WTC11 (cell line): ENCODE measurements at regions not wholly inside any gene's neighbourhood (a gene's known extent, or its start where the extent isn't known, plus 50 kb on each side); places are given as distances from the start of the nearest gene placed in this dataset.
A peak's percentile ranks its signal among the peaks of the same experiment; 100 is the strongest.

Source experiments
- ATAC-seq: fragments of 200-7000 bp; cut with Tn5 transposase; 2 replicates; pipeline ENCODE4 v1.10.0; 2021; ENCODE audit warnings: mild to moderate bottlenecking, moderate library complexity
- CTCF ChIA-PET: fragments of 300-600 bp; sonication (Branson Sonifier 250); formaldehyde crosslinking; loops from one replicate; lab custom pipeline; 2021; ENCODE audit warnings: antibody characterized with exemption; lab: Charles Lee
- POLR2A ChIA-PET: fragments of 350-600 bp; sonication (Branson Sonifier 250); formaldehyde crosslinking; loops from one replicate; lab custom pipeline; 2021; ENCODE audit warnings: antibody characterized with exemption; lab: Charles Lee
- DNase-seq: peaks from one replicate; pipeline ENCODE4 v3.0.0; 2021; ENCODE audit warnings: low spot score
- H3K27ac Mint-ChIP-seq: 2 replicates; pipeline ENCODE4 v1.8.0; 2021; ENCODE audit warnings: mixed read lengths
- H3K27me3 Mint-ChIP-seq: 2 replicates; pipeline ENCODE4 v1.8.0; 2021; ENCODE audit warnings: low read depth, mild to moderate bottlenecking, moderate library complexity, mixed read lengths
- H3K36me3 Mint-ChIP-seq: 2 replicates; pipeline ENCODE4 v1.8.0; 2021; ENCODE audit warnings: mixed read lengths
- H3K4me1 Mint-ChIP-seq: 2 replicates; pipeline ENCODE4 v1.8.0; 2022; ENCODE audit warnings: mixed read lengths
- H3K4me3 Mint-ChIP-seq: 2 replicates; pipeline ENCODE4 v1.8.0; 2021; ENCODE audit warnings: mild to moderate bottlenecking, moderate library complexity, mixed read lengths
- H3K9me3 Mint-ChIP-seq: 2 replicates; pipeline ENCODE4 v1.8.0; 2021; ENCODE audit warnings: mixed read lengths
- CBFB ChIP-seq: sonication (generic); formaldehyde crosslinking; IDR thresholded peaks from 2 replicates; pipeline ENCODE4 v1.8.1; 2022; ENCODE audit warnings: mild to moderate bottlenecking, low read depth, missing genetic modification reagents
- EMX1 ChIP-seq: fragments of 250-450 bp; sonication (Bioruptor Pico); IDR thresholded peaks from 2 replicates; pipeline ENCODE4 v1.8.0; 2021; ENCODE audit warnings: mild to moderate bottlenecking
- NR1H2 ChIP-seq: sonication (generic); formaldehyde crosslinking; IDR thresholded peaks from 2 replicates; pipeline ENCODE4 v1.9.0; 2021; ENCODE audit warnings: mild to moderate bottlenecking, moderate library complexity, missing genetic modification reagents
- RORB ChIP-seq: fragments of 250-450 bp; sonication (Bioruptor Pico); IDR thresholded peaks from 2 replicates; pipeline ENCODE4 v1.9.0; 2021; ENCODE audit warnings: mild to moderate bottlenecking
- TEAD1 ChIP-seq: sonication (generic); formaldehyde crosslinking; IDR thresholded peaks from 2 replicates; pipeline ENCODE4 v1.8.0; 2022; ENCODE audit warnings: mild to moderate bottlenecking, missing genetic modification reagents
- TEAD4 ChIP-seq: sonication (generic); formaldehyde crosslinking; IDR thresholded peaks from 2 replicates; pipeline ENCODE4 v1.8.0; 2022; ENCODE audit warnings: mild to moderate bottlenecking, missing genetic modification reagents
- ZNF121 ChIP-seq: sonication (generic); formaldehyde crosslinking; IDR thresholded peaks from 2 replicates; pipeline ENCODE4 v1.8.0; 2023; ENCODE audit warnings: missing genetic modification reagents
- ZNF219 ChIP-seq: sonication (generic); formaldehyde crosslinking; IDR thresholded peaks from 2 replicates; pipeline ENCODE4 v1.8.0; 2023; ENCODE audit warnings: missing genetic modification reagents, mild to moderate bottlenecking, borderline replicate concordance
- TF ChIP-seq, protein P1 (sequence below): sonication (generic); formaldehyde crosslinking; IDR thresholded peaks from 2 replicates; pipeline ENCODE4 v1.8.1; 2023; ENCODE audit warnings: mild to moderate bottlenecking, missing genetic modification reagents, borderline replicate concordance
- TF ChIP-seq, protein P2 (sequence below): sonication (generic); formaldehyde crosslinking; IDR thresholded peaks from 2 replicates; pipeline ENCODE4 v1.8.0; 2023; ENCODE audit warnings: missing genetic modification reagents
- TF ChIP-seq, protein P3 (sequence below): sonication (generic); formaldehyde crosslinking; IDR thresholded peaks from 2 replicates; pipeline ENCODE4 v1.8.1; 2022; ENCODE audit warnings: mild to moderate bottlenecking, missing genetic modification reagents, moderate library complexity, borderline replicate concordance
- TF ChIP-seq, protein P4 (sequence below): sonication (generic); formaldehyde crosslinking; IDR thresholded peaks from 2 replicates; pipeline ENCODE4 v1.8.1; 2023; ENCODE audit warnings: mild to moderate bottlenecking, missing genetic modification reagents, moderate library complexity
- TF ChIP-seq, protein P5 (sequence below): sonication (generic); formaldehyde crosslinking; IDR thresholded peaks from 2 replicates; pipeline ENCODE4 v1.8.1; 2023; ENCODE audit warnings: mild to moderate bottlenecking, missing genetic modification reagents, moderate library complexity
- TF ChIP-seq, protein P6 (sequence below): sonication (generic); formaldehyde crosslinking; IDR thresholded peaks from 2 replicates; pipeline ENCODE4 v1.8.1; 2023; ENCODE audit warnings: mild to moderate bottlenecking, moderate library complexity, missing genetic modification reagents
- TF ChIP-seq, protein P7 (sequence below): sonication (generic); formaldehyde crosslinking; conservative IDR thresholded peaks from 2 replicates; pipeline ENCODE4 v1.8.1; 2023; ENCODE audit warnings: mild to moderate bottlenecking, low read depth, missing genetic modification reagents, moderate library complexity
- TF ChIP-seq, protein P8 (sequence below): sonication (generic); formaldehyde crosslinking; IDR thresholded peaks from 2 replicates; pipeline ENCODE4 v1.8.0; 2022; ENCODE audit warnings: mild to moderate bottlenecking, missing genetic modification reagents
- TF ChIP-seq, protein P9 (sequence below): sonication (generic); formaldehyde crosslinking; IDR thresholded peaks from 2 replicates; pipeline ENCODE4 v1.8.1; 2022; ENCODE audit warnings: low read depth, missing genetic modification reagents, borderline replicate concordance

DNA sequence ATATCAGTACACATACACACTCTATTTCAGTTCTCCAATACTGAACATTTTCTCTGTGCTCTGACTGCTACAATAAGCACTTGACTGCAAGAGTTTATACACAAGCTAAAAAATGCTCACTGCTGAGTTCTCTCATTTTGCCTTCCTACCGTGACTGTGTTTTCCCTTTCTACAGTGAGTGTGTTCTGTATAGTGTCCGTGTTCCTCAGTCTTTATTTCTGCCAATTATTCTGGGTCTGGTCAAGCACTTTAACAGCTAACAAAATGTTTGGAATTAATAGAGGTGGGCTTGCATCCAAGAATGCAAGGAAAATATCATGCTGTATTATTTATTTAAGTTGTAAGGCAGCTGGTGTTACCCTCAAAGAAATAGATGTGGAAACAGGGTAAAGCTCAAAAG is 217.0 kb upstream of the NREP start:
- Mint-ChIP-seq H3K4me3 (no peak overlapping the region), H3K9me3 (no peaks in the 10 kb centered on the region), H3K36me3 (no peaks in the 10 kb centered on the region), H3K27ac (no peak overlapping the region), H3K27me3 (no peaks in the 10 kb centered on the region), H3K4me1 (no peaks in the 10 kb centered on the region)
- ChIA-PET CTCF (no interaction called here), POLR2A (interaction anchor here (0.8 kb wide), 1 partner anchor 12 kb away, joined by 3 read pairs; no protein-coding TSS in a partner anchor)
- DNase-seq = no peak
- TF ChIP-seq RORB (CRISPR knock-in tag) (no peak), TEAD1 (no peak), ZNF121 (CRISPR knock-in tag) (no peak), ZNF219 (no peak), NR1H2 (CRISPR knock-in tag) (no peak)
- TF ChIP-seq, protein P1, sequence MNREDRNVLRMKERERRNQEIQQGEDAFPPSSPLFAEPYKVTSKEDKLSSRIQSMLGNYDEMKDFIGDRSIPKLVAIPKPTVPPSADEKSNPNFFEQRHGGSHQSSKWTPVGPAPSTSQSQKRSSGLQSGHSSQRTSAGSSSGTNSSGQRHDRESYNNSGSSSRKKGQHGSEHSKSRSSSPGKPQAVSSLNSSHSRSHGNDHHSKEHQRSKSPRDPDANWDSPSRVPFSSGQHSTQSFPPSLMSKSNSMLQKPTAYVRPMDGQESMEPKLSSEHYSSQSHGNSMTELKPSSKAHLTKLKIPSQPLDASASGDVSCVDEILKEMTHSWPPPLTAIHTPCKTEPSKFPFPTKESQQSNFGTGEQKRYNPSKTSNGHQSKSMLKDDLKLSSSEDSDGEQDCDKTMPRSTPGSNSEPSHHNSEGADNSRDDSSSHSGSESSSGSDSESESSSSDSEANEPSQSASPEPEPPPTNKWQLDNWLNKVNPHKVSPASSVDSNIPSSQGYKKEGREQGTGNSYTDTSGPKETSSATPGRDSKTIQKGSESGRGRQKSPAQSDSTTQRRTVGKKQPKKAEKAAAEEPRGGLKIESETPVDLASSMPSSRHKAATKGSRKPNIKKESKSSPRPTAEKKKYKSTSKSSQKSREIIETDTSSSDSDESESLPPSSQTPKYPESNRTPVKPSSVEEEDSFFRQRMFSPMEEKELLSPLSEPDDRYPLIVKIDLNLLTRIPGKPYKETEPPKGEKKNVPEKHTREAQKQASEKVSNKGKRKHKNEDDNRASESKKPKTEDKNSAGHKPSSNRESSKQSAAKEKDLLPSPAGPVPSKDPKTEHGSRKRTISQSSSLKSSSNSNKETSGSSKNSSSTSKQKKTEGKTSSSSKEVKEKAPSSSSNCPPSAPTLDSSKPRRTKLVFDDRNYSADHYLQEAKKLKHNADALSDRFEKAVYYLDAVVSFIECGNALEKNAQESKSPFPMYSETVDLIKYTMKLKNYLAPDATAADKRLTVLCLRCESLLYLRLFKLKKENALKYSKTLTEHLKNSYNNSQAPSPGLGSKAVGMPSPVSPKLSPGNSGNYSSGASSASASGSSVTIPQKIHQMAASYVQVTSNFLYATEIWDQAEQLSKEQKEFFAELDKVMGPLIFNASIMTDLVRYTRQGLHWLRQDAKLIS (CRISPR knock-in tag) = no peak
- TF ChIP-seq, protein P2, sequence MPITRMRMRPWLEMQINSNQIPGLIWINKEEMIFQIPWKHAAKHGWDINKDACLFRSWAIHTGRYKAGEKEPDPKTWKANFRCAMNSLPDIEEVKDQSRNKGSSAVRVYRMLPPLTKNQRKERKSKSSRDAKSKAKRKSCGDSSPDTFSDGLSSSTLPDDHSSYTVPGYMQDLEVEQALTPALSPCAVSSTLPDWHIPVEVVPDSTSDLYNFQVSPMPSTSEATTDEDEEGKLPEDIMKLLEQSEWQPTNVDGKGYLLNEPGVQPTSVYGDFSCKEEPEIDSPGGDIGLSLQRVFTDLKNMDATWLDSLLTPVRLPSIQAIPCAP (CRISPR knock-in tag) = no peak
- TF ChIP-seq, protein P3, sequence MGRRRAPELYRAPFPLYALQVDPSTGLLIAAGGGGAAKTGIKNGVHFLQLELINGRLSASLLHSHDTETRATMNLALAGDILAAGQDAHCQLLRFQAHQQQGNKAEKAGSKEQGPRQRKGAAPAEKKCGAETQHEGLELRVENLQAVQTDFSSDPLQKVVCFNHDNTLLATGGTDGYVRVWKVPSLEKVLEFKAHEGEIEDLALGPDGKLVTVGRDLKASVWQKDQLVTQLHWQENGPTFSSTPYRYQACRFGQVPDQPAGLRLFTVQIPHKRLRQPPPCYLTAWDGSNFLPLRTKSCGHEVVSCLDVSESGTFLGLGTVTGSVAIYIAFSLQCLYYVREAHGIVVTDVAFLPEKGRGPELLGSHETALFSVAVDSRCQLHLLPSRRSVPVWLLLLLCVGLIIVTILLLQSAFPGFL = no peak
- TF ChIP-seq, protein P4, sequence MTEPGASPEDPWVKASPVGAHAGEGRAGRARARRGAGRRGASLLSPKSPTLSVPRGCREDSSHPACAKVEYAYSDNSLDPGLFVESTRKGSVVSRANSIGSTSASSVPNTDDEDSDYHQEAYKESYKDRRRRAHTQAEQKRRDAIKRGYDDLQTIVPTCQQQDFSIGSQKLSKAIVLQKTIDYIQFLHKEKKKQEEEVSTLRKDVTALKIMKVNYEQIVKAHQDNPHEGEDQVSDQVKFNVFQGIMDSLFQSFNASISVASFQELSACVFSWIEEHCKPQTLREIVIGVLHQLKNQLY (CRISPR knock-in tag) = no peak
- TF ChIP-seq, protein P5, sequence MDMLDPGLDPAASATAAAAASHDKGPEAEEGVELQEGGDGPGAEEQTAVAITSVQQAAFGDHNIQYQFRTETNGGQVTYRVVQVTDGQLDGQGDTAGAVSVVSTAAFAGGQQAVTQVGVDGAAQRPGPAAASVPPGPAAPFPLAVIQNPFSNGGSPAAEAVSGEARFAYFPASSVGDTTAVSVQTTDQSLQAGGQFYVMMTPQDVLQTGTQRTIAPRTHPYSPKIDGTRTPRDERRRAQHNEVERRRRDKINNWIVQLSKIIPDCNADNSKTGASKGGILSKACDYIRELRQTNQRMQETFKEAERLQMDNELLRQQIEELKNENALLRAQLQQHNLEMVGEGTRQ (CRISPR knock-in tag) = no peak
- ATAC-seq = no peak

DNA sequence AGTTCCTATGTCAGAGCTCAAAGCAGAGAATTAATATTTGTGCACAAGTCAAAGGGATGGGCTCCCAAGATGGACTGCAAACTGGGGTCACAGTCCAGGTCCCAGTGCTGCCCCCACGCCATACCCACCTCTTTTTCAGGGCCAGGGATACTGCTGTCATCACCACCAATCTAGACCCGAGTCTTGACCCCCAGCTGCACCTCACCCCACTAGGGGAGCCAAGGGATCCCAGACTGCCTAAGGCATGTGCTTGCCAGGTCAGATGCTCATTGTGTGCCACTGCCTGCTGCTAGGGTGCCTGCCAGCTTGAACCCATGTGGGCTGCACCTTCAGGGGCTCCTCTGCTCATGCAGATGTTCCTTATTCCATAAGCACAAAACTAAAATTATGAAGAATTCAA is 215.6 kb upstream of the NREP start:
- no peak for DNase-seq
- no peak overlapping the region for H3K4me3 Mint-ChIP-seq
- no peaks in the 10 kb centered on the region for H3K27me3 Mint-ChIP-seq
- ChIA-PET CTCF (interaction anchor here (0.7 kb wide), 1 partner anchor 478 kb away, joined by 3 read pairs; no protein-coding TSS in a partner anchor), POLR2A (no interaction called here)
- no peaks in the 10 kb centered on the region for H3K9me3 Mint-ChIP-seq
- H3K4me1 Mint-ChIP-seq = no peaks in the 10 kb centered on the region
- no peak overlapping the region for H3K27ac Mint-ChIP-seq
- peak; percentile 57; the same call in 1 of the 2 replicates for ATAC-seq
- H3K36me3 Mint-ChIP-seq = no peaks in the 10 kb centered on the region
- TF ChIP-seq, protein P5 (CRISPR knock-in tag) = no peak
- TF ChIP-seq, protein P6, sequence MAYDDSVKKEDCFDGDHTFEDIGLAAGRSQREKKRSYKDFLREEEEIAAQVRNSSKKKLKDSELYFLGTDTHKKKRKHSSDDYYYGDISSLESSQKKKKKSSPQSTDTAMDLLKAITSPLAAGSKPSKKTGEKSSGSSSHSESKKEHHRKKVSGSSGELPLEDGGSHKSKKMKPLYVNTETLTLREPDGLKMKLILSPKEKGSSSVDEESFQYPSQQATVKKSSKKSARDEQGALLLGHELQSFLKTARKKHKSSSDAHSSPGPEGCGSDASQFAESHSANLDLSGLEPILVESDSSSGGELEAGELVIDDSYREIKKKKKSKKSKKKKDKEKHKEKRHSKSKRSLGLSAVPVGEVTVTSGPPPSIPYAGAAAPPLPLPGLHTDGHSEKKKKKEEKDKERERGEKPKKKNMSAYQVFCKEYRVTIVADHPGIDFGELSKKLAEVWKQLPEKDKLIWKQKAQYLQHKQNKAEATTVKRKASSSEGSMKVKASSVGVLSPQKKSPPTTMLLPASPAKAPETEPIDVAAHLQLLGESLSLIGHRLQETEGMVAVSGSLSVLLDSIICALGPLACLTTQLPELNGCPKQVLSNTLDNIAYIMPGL = no peak
- TF ChIP-seq, protein P7, sequence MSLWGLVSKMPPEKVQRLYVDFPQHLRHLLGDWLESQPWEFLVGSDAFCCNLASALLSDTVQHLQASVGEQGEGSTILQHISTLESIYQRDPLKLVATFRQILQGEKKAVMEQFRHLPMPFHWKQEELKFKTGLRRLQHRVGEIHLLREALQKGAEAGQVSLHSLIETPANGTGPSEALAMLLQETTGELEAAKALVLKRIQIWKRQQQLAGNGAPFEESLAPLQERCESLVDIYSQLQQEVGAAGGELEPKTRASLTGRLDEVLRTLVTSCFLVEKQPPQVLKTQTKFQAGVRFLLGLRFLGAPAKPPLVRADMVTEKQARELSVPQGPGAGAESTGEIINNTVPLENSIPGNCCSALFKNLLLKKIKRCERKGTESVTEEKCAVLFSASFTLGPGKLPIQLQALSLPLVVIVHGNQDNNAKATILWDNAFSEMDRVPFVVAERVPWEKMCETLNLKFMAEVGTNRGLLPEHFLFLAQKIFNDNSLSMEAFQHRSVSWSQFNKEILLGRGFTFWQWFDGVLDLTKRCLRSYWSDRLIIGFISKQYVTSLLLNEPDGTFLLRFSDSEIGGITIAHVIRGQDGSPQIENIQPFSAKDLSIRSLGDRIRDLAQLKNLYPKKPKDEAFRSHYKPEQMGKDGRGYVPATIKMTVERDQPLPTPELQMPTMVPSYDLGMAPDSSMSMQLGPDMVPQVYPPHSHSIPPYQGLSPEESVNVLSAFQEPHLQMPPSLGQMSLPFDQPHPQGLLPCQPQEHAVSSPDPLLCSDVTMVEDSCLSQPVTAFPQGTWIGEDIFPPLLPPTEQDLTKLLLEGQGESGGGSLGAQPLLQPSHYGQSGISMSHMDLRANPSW (CRISPR knock-in tag) = no peak
- TF ChIP-seq CBFB (CRISPR knock-in tag) = no peak
- TF ChIP-seq, protein P8, sequence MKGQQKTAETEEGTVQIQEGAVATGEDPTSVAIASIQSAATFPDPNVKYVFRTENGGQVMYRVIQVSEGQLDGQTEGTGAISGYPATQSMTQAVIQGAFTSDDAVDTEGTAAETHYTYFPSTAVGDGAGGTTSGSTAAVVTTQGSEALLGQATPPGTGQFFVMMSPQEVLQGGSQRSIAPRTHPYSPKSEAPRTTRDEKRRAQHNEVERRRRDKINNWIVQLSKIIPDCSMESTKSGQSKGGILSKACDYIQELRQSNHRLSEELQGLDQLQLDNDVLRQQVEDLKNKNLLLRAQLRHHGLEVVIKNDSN (CRISPR knock-in tag) = no peak
- TF ChIP-seq, protein P9, sequence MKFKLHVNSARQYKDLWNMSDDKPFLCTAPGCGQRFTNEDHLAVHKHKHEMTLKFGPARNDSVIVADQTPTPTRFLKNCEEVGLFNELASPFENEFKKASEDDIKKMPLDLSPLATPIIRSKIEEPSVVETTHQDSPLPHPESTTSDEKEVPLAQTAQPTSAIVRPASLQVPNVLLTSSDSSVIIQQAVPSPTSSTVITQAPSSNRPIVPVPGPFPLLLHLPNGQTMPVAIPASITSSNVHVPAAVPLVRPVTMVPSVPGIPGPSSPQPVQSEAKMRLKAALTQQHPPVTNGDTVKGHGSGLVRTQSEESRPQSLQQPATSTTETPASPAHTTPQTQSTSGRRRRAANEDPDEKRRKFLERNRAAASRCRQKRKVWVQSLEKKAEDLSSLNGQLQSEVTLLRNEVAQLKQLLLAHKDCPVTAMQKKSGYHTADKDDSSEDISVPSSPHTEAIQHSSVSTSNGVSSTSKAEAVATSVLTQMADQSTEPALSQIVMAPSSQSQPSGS (CRISPR knock-in tag) = no peak
- no peak for TF ChIP-seq TEAD4 (CRISPR knock-in tag)
- TF ChIP-seq EMX1 (CRISPR knock-in tag) = no peak
